GM10266 (cell line): ENCODE measurements at regions not wholly inside any gene's neighbourhood (a gene's known extent, or its start where the extent isn't known, plus 50 kb on each side); places are given as distances from the start of the nearest gene placed in this dataset.

Experiments used
- DNase-seq: peaks from one replicate; pipeline ENCODE4 v3.0.0; 2012; ENCODE audit errors: extremely low spot score
- CTCF ChIP-seq: IDR thresholded peaks from 2 replicates; pipeline ENCODE4 v1.5.1; 2012; ENCODE audit warnings: mild to moderate bottlenecking, low read depth; ENCODE audit not compliant: control insufficient read depth, insufficient read depth; ENCODE audit errors: missing control alignments

GRCh38 chr16:80080287-80080851, 460.4 kb upstream of the DYNLRB2 start:
- no peak for DNase-seq
- TF ChIP-seq CTCF: no peak

- no peak for TF ChIP-seq CTCF
- no peak for DNase-seq
These were observed 461.7 kb upstream of the DYNLRB2 start for GRCh38 chr16:80079072-80079471.

- DNase-seq: no peak
- no peak for TF ChIP-seq CTCF
These were observed 463.1 kb upstream of the DYNLRB2 start for GRCh38 chr16:80077696-80078095.

- TF ChIP-seq CTCF: no peak
- no peak for DNase-seq
These were observed 466.5 kb upstream of the DYNLRB2 start for GRCh38 chr16:80074329-80074728.

GRCh38 chr16:80071964-80072456, 468.8 kb upstream of the DYNLRB2 start:
- no peak for DNase-seq
- no peak for TF ChIP-seq CTCF

- TF ChIP-seq CTCF: no peak
- DNase-seq: no peak
These were observed 466.5 kb upstream of the MAF start for GRCh38 chr16:80066805-80067580.

- DNase-seq: no peak
These were observed 465.0 kb upstream of the MAF start for GRCh38 chr16:80065541-80065940.

More at GRCh38 chr16:80065541-80065940, 465.0 kb upstream of the MAF start:
- TF ChIP-seq CTCF: no peak
